GM23338 (cell line): ENCODE measurements at regions not wholly inside any gene's neighbourhood (a gene's known extent, or its start where the extent isn't known, plus 50 kb on each side); places are given as distances from the start of the nearest gene placed in this dataset.

Experiments used
- CREB1 ChIP-seq: fragments of 250-450 bp; sonication (Bioruptor Pico); IDR thresholded peaks from 2 replicates; pipeline ENCODE4 v1.5.0; 2020; ENCODE audit warnings: low read depth, mild to moderate bottlenecking, moderate library complexity
- CTCF ChIP-seq, 2 experiments: fragments of 200-600 bp in 1 of 2; sonication (generic) in 1 of 2; conservative IDR thresholded peaks; 2 replicates each; pipeline versions ENCODE4 v1.5.1 to v1.6.1; 2016 to 2017; ENCODE audit warnings: antibody characterized with exemption in 2 of 2, low read depth in 2 of 2, mild to moderate bottlenecking in 2 of 2, moderate library complexity in 1 of 2
- EZH2 ChIP-seq: fragments of 200-600 bp; sonication (generic); IDR thresholded peaks from one replicate; pipeline ENCODE4 v1.8.0; 2017; ENCODE audit warnings: antibody characterized with exemption, mild to moderate bottlenecking, low read depth; ENCODE audit not compliant: unreplicated experiment
- JUNB ChIP-seq: IDR thresholded peaks from one replicate; pipeline ENCODE4 v1.6.1; 2016; ENCODE audit warnings: antibody characterized with exemption; ENCODE audit not compliant: unreplicated experiment
- POLR2AphosphoS5 ChIP-seq: IDR thresholded peaks from 2 replicates; pipeline ENCODE4 v1.6.1; 2016; ENCODE audit warnings: antibody characterized with exemption, low read depth
- ZNF331 ChIP-seq: fragments of 250-450 bp; sonication (Bioruptor Pico); IDR thresholded peaks from 2 replicates; pipeline ENCODE4 v1.5.0; 2020; ENCODE audit warnings: low read depth, mild to moderate bottlenecking, moderate library complexity
- TF ChIP-seq, protein P1 (sequence below): IDR thresholded peaks from one replicate; pipeline ENCODE4 v1.6.1; 2018; ENCODE audit warnings: antibody characterized with exemption; ENCODE audit not compliant: unreplicated experiment

GRCh38 chr2:207372483-207372882 is 157.3 kb upstream of the CREB1 start:
- no peak for TF ChIP-seq CTCF (conservative IDR thresholded peaks at IDR 0.05; ENCODE audit: low read depth in 2 of 2)
- TF ChIP-seq POLR2AphosphoS5, result no peak
- TF ChIP-seq EZH2, result no peak
- TF ChIP-seq ZNF331 (CRISPR knock-in tag), result no peak
- TF ChIP-seq, protein P1, sequence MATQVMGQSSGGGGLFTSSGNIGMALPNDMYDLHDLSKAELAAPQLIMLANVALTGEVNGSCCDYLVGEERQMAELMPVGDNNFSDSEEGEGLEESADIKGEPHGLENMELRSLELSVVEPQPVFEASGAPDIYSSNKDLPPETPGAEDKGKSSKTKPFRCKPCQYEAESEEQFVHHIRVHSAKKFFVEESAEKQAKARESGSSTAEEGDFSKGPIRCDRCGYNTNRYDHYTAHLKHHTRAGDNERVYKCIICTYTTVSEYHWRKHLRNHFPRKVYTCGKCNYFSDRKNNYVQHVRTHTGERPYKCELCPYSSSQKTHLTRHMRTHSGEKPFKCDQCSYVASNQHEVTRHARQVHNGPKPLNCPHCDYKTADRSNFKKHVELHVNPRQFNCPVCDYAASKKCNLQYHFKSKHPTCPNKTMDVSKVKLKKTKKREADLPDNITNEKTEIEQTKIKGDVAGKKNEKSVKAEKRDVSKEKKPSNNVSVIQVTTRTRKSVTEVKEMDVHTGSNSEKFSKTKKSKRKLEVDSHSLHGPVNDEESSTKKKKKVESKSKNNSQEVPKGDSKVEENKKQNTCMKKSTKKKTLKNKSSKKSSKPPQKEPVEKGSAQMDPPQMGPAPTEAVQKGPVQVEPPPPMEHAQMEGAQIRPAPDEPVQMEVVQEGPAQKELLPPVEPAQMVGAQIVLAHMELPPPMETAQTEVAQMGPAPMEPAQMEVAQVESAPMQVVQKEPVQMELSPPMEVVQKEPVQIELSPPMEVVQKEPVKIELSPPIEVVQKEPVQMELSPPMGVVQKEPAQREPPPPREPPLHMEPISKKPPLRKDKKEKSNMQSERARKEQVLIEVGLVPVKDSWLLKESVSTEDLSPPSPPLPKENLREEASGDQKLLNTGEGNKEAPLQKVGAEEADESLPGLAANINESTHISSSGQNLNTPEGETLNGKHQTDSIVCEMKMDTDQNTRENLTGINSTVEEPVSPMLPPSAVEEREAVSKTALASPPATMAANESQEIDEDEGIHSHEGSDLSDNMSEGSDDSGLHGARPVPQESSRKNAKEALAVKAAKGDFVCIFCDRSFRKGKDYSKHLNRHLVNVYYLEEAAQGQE, result no peak
- TF ChIP-seq JUNB, result no peak
- no peak for TF ChIP-seq CREB1 (CRISPR knock-in tag)
